ENCODE measurements at regions not wholly inside any gene's neighbourhood (a gene's known extent, or its start where the extent isn't known, plus 50 kb on each side); places are given as distances from the start of the nearest gene placed in this dataset.

GRCh38 chr7:153247926-153248325 lies 488.4 kb downstream of the ACTR3B start:
- DNase-seq (ENCODE audit: low read depth, low spot score) (no peak), ATAC-seq (no peak)
- in situ Hi-C loops (cut with HindIII; ENCODE audit: low pct_unique_long_range_greater_than_20kb, low sequenced_read_pairs): no loop called here
- Histone ChIP-seq H3K9me3 (ENCODE audit: control insufficient read depth, insufficient read depth, low read depth, low read length) (no peaks in the 10 kb centered on the region), H3K4me1 (ENCODE audit: control insufficient read depth, insufficient read depth, low read length) (no peaks in the 10 kb centered on the region), H3K27me3 (ENCODE audit: control insufficient read depth, insufficient read depth, low read length) (no peaks in the 10 kb centered on the region), H3K27ac (ENCODE audit: low read length) (no peak overlapping the region), H3K36me3 (ENCODE audit: control insufficient read depth, insufficient read depth, low read length) (no peaks in the 10 kb centered on the region), H3K4me3 (ENCODE audit: low read depth in 2 of 2, low read length in 2 of 2) (no peak overlapping the region)
- CTCF ChIA-PET: no interaction called here
- TF ChIP-seq TCF7L2 (IDR thresholded peaks at IDR 0.05; ENCODE audit: low read depth, low read length): no peak
- TF ChIP-seq, protein P1, sequence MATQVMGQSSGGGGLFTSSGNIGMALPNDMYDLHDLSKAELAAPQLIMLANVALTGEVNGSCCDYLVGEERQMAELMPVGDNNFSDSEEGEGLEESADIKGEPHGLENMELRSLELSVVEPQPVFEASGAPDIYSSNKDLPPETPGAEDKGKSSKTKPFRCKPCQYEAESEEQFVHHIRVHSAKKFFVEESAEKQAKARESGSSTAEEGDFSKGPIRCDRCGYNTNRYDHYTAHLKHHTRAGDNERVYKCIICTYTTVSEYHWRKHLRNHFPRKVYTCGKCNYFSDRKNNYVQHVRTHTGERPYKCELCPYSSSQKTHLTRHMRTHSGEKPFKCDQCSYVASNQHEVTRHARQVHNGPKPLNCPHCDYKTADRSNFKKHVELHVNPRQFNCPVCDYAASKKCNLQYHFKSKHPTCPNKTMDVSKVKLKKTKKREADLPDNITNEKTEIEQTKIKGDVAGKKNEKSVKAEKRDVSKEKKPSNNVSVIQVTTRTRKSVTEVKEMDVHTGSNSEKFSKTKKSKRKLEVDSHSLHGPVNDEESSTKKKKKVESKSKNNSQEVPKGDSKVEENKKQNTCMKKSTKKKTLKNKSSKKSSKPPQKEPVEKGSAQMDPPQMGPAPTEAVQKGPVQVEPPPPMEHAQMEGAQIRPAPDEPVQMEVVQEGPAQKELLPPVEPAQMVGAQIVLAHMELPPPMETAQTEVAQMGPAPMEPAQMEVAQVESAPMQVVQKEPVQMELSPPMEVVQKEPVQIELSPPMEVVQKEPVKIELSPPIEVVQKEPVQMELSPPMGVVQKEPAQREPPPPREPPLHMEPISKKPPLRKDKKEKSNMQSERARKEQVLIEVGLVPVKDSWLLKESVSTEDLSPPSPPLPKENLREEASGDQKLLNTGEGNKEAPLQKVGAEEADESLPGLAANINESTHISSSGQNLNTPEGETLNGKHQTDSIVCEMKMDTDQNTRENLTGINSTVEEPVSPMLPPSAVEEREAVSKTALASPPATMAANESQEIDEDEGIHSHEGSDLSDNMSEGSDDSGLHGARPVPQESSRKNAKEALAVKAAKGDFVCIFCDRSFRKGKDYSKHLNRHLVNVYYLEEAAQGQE (IDR thresholded peaks at IDR 0.05; ENCODE audit: insufficient read depth in 1 of 2, low read depth in 2 of 2, low read length in 1 of 2): no peak
- intact Hi-C loops (cut with micrococcal nuclease; ENCODE audit: unreplicated experiment): no loop called here
- POLR2A ChIA-PET: no interaction called here
- BruUV-seq (replicated peaks): no TSS peak

DNA sequence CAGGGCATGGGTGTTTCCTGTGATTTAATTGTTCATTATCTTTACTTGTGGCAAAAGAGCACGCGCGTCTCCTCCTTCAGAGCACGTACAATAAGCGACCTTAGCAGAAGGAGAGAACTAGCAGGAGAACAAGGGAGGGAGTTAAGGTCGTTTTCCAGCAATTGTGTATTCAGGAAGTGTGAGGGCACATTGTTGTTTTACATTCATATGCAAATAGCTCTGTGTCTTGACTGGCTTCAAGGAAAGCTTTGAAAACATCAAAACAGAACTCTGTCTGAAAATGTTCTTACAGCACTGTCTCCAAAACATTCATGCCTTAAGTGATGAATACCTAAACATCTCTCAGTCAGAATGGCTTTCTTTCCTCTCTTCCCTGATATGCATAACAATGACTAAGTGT lies 499.1 kb downstream of the ACTR3B start:
- BruUV-seq (replicated peaks): no TSS peak
- Histone ChIP-seq H3K4me1 (ENCODE audit: control insufficient read depth, insufficient read depth, low read length) (no peaks in the 10 kb centered on the region), H3K27ac (ENCODE audit: low read length) (no peak overlapping the region), H3K36me3 (ENCODE audit: control insufficient read depth, insufficient read depth, low read length) (no peaks in the 10 kb centered on the region), H3K4me3 (ENCODE audit: low read depth in 2 of 2, low read length in 2 of 2) (no peak overlapping the region), H3K9me3 (ENCODE audit: control insufficient read depth, insufficient read depth, low read depth, low read length) (no peaks in the 10 kb centered on the region), H3K27me3 (ENCODE audit: control insufficient read depth, insufficient read depth, low read length) (no peaks in the 10 kb centered on the region)
- ChIA-PET CTCF (no interaction called here), POLR2A (no interaction called here)
- intact Hi-C loops (cut with micrococcal nuclease; ENCODE audit: unreplicated experiment) (no loop called here), in situ Hi-C loops (cut with HindIII; ENCODE audit: low pct_unique_long_range_greater_than_20kb, low sequenced_read_pairs) (no loop called here)
- ATAC-seq: no peak
- TF ChIP-seq SIN3A (IDR thresholded peaks at IDR 0.05; ENCODE audit: borderline replicate concordance, insufficient read depth, low read depth, low read length) (no peak), POLR2AphosphoS5 (IDR thresholded peaks at IDR 0.05; ENCODE audit: low read depth, low read length) (no peak), TCF7L2 (IDR thresholded peaks at IDR 0.05; ENCODE audit: low read depth, low read length) (no peak), CTCF (IDR thresholded peaks at IDR 0.05) (no peak)
- TF ChIP-seq, protein P1 (IDR thresholded peaks at IDR 0.05; ENCODE audit: insufficient read depth in 1 of 2, low read depth in 2 of 2, low read length in 1 of 2): no peak
- no peak for DNase-seq (ENCODE audit: low read depth, low spot score)
